H1 (cell line): ENCODE measurements at regions not wholly inside any gene's neighbourhood (a gene's known extent, or its start where the extent isn't known, plus 50 kb on each side); places are given as distances from the start of the nearest gene placed in this dataset.

Source experiments
- CTCF ChIA-PET: fragments of 300-600 bp; sonication (Branson Sonifier 250); formaldehyde crosslinking; loops from one replicate; lab custom pipeline; 2021; ENCODE audit not compliant: partially characterized antibody; lab: Charles Lee
- POLR2A ChIA-PET: fragments of 300-600 bp; sonication (Branson Sonifier 250); formaldehyde crosslinking; loops from one replicate; lab custom pipeline; 2021; ENCODE audit warnings: inconsistent platforms; ENCODE audit not compliant: partially characterized antibody; lab: Charles Lee
- DNase-seq, 2 experiments: peaks; one replicate each; pipeline versions ENCODE4 v3.0.0 to v3.0.0-alpha.2; 2010 to 2022; ENCODE audit warnings: low spot score in 2 of 2, low read depth in 1 of 2, mixed read lengths in 1 of 2
- FAIRE-seq: peaks from 2 replicates; lab custom pipeline; 2011; peaks lifted over from hg19 to GRCh38; lab: Jason Lieb, UNC
- H2AFZ ChIP-seq: 2 replicates; pipeline ENCODE4 v1.8.1; 2012; ENCODE audit warnings: low read length, inconsistent platforms
- H2AK5ac ChIP-seq: 2 replicates; pipeline ENCODE4 v1.6.1; 2013; ENCODE audit warnings: low read depth, low read length
- H2BK120ac ChIP-seq: replicated peaks from 2 replicates; pipeline ENCODE3; 2013; ENCODE audit warnings: low read depth, low read length, inconsistent platforms
- H2BK12ac ChIP-seq: 2 replicates; pipeline ENCODE4 v1.6.1; 2013; ENCODE audit warnings: low read depth, low read length
- H2BK15ac ChIP-seq: 2 replicates; pipeline ENCODE4 v1.6.1; 2013; ENCODE audit warnings: low read length
- H2BK20ac ChIP-seq: 2 replicates; pipeline ENCODE4 v1.6.1; 2013; ENCODE audit warnings: low read length
- H2BK5ac ChIP-seq: 2 replicates; pipeline ENCODE4 v1.6.1; 2013; ENCODE audit warnings: low read depth, low read length
- H3K14ac ChIP-seq: 2 replicates; pipeline ENCODE4 v1.6.1; 2013; ENCODE audit warnings: inconsistent platforms; ENCODE audit not compliant: insufficient read length
- H3K18ac ChIP-seq: 2 replicates; pipeline ENCODE4 v1.6.1; 2013; ENCODE audit warnings: low read length; ENCODE audit errors: extremely low read depth
- H3K23ac ChIP-seq: 2 replicates; pipeline ENCODE4 v1.6.1; 2013; ENCODE audit warnings: inconsistent platforms; ENCODE audit not compliant: insufficient read length
- H3K23me2 ChIP-seq: 2 replicates; pipeline ENCODE4 v1.6.1; 2013; ENCODE audit warnings: low read depth, low read length
- H3K27ac ChIP-seq: 2 replicates; pipeline ENCODE4 v1.6.1; 2011; ENCODE audit warnings: low read depth, low read length, inconsistent platforms
- H3K27me3 ChIP-seq, 4 experiments: replicated peaks in 1 of 4; 1 replicate in 1 of 4; 2 replicates in 3 of 4; pipeline versions ENCODE4 v1.6.1 to v1.8.1; 2011 to 2013; ENCODE audit warnings: low read length in 3 of 4, mild to moderate bottlenecking in 3 of 4, inconsistent platforms in 2 of 4, mixed read lengths in 2 of 4, moderate library complexity in 1 of 4; ENCODE audit not compliant: control insufficient read depth in 3 of 4, insufficient read depth in 3 of 4; ENCODE audit errors: extremely low read depth in 1 of 4
- H3K36me3 ChIP-seq, 4 experiments: 2 replicates each; pipeline versions ENCODE4 v1.6.1 to v1.8.1; 2011 to 2013; ENCODE audit warnings: mild to moderate bottlenecking in 4 of 4, low read length in 3 of 4, moderate library complexity in 2 of 4, control low read depth in 1 of 4, inconsistent platforms in 1 of 4; ENCODE audit not compliant: insufficient read depth in 4 of 4, control insufficient read depth in 2 of 4
- H3K4ac ChIP-seq: replicated peaks from 2 replicates; pipeline ENCODE3; 2013; ENCODE audit warnings: low read length, low read depth, mixed read lengths, inconsistent platforms; ENCODE audit not compliant: insufficient read length
- H3K4me1 ChIP-seq, 4 experiments: replicated peaks in 1 of 4; 1 replicate in 1 of 4; 2 replicates in 3 of 4; pipeline versions ENCODE4 v1.6.1 to v1.8.1; 2011 to 2013; ENCODE audit warnings: low read length in 3 of 4, inconsistent platforms in 2 of 4, mixed read lengths in 1 of 4; ENCODE audit not compliant: insufficient read depth in 4 of 4, control insufficient read depth in 3 of 4
- H3K4me2 ChIP-seq, 2 experiments: 2 replicates each; pipeline versions ENCODE4 v1.6.1 to v1.8.1; 2011 to 2013; ENCODE audit warnings: low read depth in 2 of 2, low read length in 2 of 2, control low read depth in 1 of 2, inconsistent platforms in 1 of 2, mild to moderate bottlenecking in 1 of 2; ENCODE audit not compliant: insufficient read depth in 1 of 2
- H3K4me3 ChIP-seq, 4 experiments: fragments of 200-600, 300-600 bp in 1 of 4; sonication (generic), shearing (Covaris generic), sonication (Bioruptor Twin) in 1 of 4; 2 replicates each; pipeline versions ENCODE4 v1.5.1 to v1.8.1; 2011 to 2016; ENCODE audit warnings: low read length in 4 of 4, low read depth in 3 of 4, control low read depth in 2 of 4, inconsistent platforms in 2 of 4, mild to moderate bottlenecking in 2 of 4, mixed read lengths in 1 of 4, moderate library complexity in 1 of 4; ENCODE audit not compliant: insufficient read depth in 2 of 4; ENCODE audit errors: extremely low read depth in 1 of 4
- H3K56ac ChIP-seq: replicated peaks from 2 replicates; pipeline ENCODE3; 2013; ENCODE audit warnings: low read depth, mild to moderate bottlenecking, mixed read lengths, low read length, inconsistent platforms; ENCODE audit not compliant: insufficient read length
- H3K79me1 ChIP-seq: 2 replicates; pipeline ENCODE4 v1.6.1; 2013; ENCODE audit warnings: low read depth, low read length, control low read depth
- H3K79me2 ChIP-seq, 2 experiments: 2 replicates each; pipeline versions ENCODE4 v1.6.1 to v1.8.1; 2012 to 2013; ENCODE audit warnings: low read length in 2 of 2, mild to moderate bottlenecking in 2 of 2, inconsistent platforms in 1 of 2; ENCODE audit not compliant: insufficient read depth in 2 of 2, control insufficient read depth in 1 of 2
- H3K9ac ChIP-seq, 4 experiments: replicated peaks in 1 of 4; 1 replicate in 1 of 4; 2 replicates in 3 of 4; pipeline versions ENCODE4 v1.6.1 to v1.8.1; 2011 to 2013; ENCODE audit warnings: low read depth in 3 of 4, low read length in 3 of 4, control low read depth in 2 of 4, mild to moderate bottlenecking in 2 of 4, moderate library complexity in 2 of 4, inconsistent platforms in 1 of 4; ENCODE audit errors: extremely low read depth in 1 of 4
- H3K9me3 ChIP-seq, 2 experiments: 2 replicates each; pipeline versions ENCODE4 v1.6.1 to v1.8.1; 2012 to 2013; ENCODE audit warnings: mild to moderate bottlenecking in 2 of 2, moderate library complexity in 2 of 2, control low read depth in 1 of 2, inconsistent platforms in 1 of 2, low read depth in 1 of 2, low read length in 1 of 2, mixed read lengths in 1 of 2; ENCODE audit not compliant: insufficient read depth in 2 of 2
- H4K20me1 ChIP-seq, 2 experiments: replicated peaks in 1 of 2; 2 replicates each; pipeline versions ENCODE3 to v1.8.1; 2011 to 2013; ENCODE audit warnings: inconsistent platforms in 2 of 2, low read length in 2 of 2, mild to moderate bottlenecking in 1 of 2; ENCODE audit not compliant: insufficient read depth in 2 of 2, control insufficient read depth in 1 of 2
- H4K5ac ChIP-seq: 2 replicates; pipeline ENCODE4 v1.6.1; 2013; ENCODE audit warnings: low read length, low read depth, mixed read lengths, inconsistent platforms; ENCODE audit not compliant: insufficient read length
- H4K8ac ChIP-seq: 2 replicates; pipeline ENCODE4 v1.8.0; 2013; ENCODE audit warnings: mild to moderate bottlenecking, moderate library complexity, low read length, inconsistent platforms; ENCODE audit not compliant: insufficient read depth; ENCODE audit errors: extremely low read depth
- H4K91ac ChIP-seq: replicated peaks from 2 replicates; pipeline ENCODE3; 2013; ENCODE audit warnings: low read length, mixed read lengths, inconsistent platforms; ENCODE audit not compliant: insufficient read length
- ASH2L ChIP-seq: fragments of 200-600, 300-600 bp; sonication (generic); IDR thresholded peaks from one replicate; pipeline ENCODE4 v1.7.1; 2017; ENCODE audit warnings: low read length
- ATF3 ChIP-seq: IDR thresholded peaks from 2 replicates; pipeline ENCODE4 v1.6.1; 2011; ENCODE audit warnings: low read depth, mild to moderate bottlenecking, low read length; ENCODE audit not compliant: insufficient read depth
- BCL11A ChIP-seq, 2 experiments: IDR thresholded peaks; one replicate each; pipeline ENCODE4 v1.6.1; 2011; ENCODE audit warnings: low read depth in 2 of 2, low read length in 2 of 2, mild to moderate bottlenecking in 2 of 2
- BRCA1 ChIP-seq: IDR thresholded peaks from 2 replicates; pipeline ENCODE4 v1.6.1; 2012; ENCODE audit warnings: low read depth, low read length, improper control_type of control experiment
- HDAC6 ChIP-seq: IDR thresholded peaks from one replicate; pipeline ENCODE4 v1.7.1; 2012; ENCODE audit warnings: low read depth, mild to moderate bottlenecking, inconsistent platforms, low read length, moderate library complexity
- MAX ChIP-seq: IDR thresholded peaks from 2 replicates; pipeline ENCODE4 v1.6.1; 2012; ENCODE audit warnings: inconsistent platforms
- POLR2A ChIP-seq, 2 experiments: IDR thresholded peaks; 1 replicate in 1 of 2; 2 replicates in 1 of 2; pipeline ENCODE4 v1.6.1; 2011; ENCODE audit warnings: low read depth in 2 of 2, low read length in 2 of 2, mild to moderate bottlenecking in 2 of 2; ENCODE audit errors: control extremely low read depth in 1 of 2
- POLR2AphosphoS5 ChIP-seq: IDR thresholded peaks from 2 replicates; pipeline ENCODE4 v1.6.1; 2011; ENCODE audit warnings: low read depth, low read length
- RAD21 ChIP-seq, 2 experiments: IDR thresholded peaks in 1 of 2; conservative IDR thresholded peaks in 1 of 2; 2 replicates each; pipeline ENCODE4 v1.6.1; 2011; ENCODE audit warnings: low read depth in 2 of 2, low read length in 2 of 2, improper control_type of control experiment in 1 of 2, inconsistent platforms in 1 of 2, mild to moderate bottlenecking in 1 of 2, moderate library complexity in 1 of 2
- SUZ12 ChIP-seq: fragments of 200-600 bp; sonication (generic); IDR thresholded peaks from 2 replicates; pipeline ENCODE4 v1.6.1; 2012; ENCODE audit warnings: mild to moderate bottlenecking, inconsistent platforms, low read length, moderate library complexity, mixed read lengths
- TEAD4 ChIP-seq: IDR thresholded peaks from 2 replicates; pipeline ENCODE4 v1.6.1; 2012; ENCODE audit warnings: low read depth, low read length, inconsistent platforms, mixed read lengths
- ZNF274 ChIP-seq: IDR thresholded peaks from 2 replicates; pipeline ENCODE4 v1.7.0; 2012; ENCODE audit warnings: low read length, borderline replicate concordance; ENCODE audit errors: extremely low read depth
- WGBS, 2 experiments: shearing (Covaris generic) in 1 of 2; methylation state at CpG; one replicate each; pipeline versions ENCODE4 v1.1.6 to v1.1.7; 2013 to 2015; ENCODE audit warnings: low lambda C conversion rate in 2 of 2, mixed read lengths in 2 of 2, inconsistent platforms in 1 of 2, low coverage in 1 of 2, missing lambda C conversion rate in 1 of 2; ENCODE audit not compliant: insufficient replicate concordance in 2 of 2, insufficient coverage in 1 of 2, insufficient read length in 1 of 2; ENCODE audit errors: extremely low coverage in 1 of 2, missing lambda C conversion rate in 1 of 2; 5-methylcytosine and 5-hydroxymethylcytosine counted together
- TF ChIP-seq, protein P1 (sequence below): IDR thresholded peaks from 2 replicates; pipeline ENCODE4 v1.6.1; 2012; ENCODE audit warnings: low read length, inconsistent platforms

DNA sequence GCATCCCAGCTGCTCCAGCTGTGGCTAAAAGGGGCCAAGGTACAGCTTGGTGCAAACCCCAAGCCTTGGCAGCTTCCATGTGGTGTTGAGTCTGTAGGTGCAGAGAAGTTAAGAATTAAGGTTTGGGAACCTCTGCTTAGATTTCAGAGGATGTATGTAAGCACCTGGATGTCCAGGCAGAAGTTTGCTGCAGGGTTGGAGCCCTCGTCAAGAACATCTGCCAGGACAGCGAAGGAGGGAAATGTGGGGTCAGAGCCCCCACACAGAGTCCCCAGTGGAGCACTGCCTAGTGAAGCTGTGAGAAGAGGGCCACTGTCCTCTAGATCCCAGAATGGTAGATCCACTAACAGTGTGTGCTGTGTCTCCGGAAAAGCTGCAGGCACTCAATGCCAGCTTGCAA lies 236.2 kb upstream of the ADRA1B start:
- no peak for FAIRE-seq
- WGBS, 2 experiments, result 93% methylated on average over 3 of the region's 3 CpGs; no CpG with 5 or more reads in 1 of the 2 experiments
- Histone ChIP-seq H3K27me3 (no peaks in the 10 kb centered on the region), H2BK5ac (no peak overlapping the region), H4K8ac (no peak overlapping the region), H3K36me3 (no peaks in the 10 kb centered on the region), H3K23me2 (no peaks in the 10 kb centered on the region), H3K14ac (no peak overlapping the region), H2BK20ac (no peak overlapping the region), H3K9me3 (peaks cover 13 to 28% of the 10 kb centered on the region in 2 experiments), H3K9ac (no peak overlapping the region), H4K5ac (no peak overlapping the region), H2BK120ac (no peak overlapping the region), H3K4me2 (no peak overlapping the region), H3K4ac (no peak overlapping the region), H4K91ac (no peak overlapping the region), H3K79me1 (no peaks in the 10 kb centered on the region), H3K56ac (no peak overlapping the region), H2AK5ac (no peak overlapping the region), H3K79me2 (no peaks in the 10 kb centered on the region), H3K23ac (no peak overlapping the region), H3K18ac (no peak overlapping the region), H2BK12ac (no peak overlapping the region), H4K20me1 (no peaks in the 10 kb centered on the region), H3K4me1 (no peaks in the 10 kb centered on the region), H3K4me3 (no peak overlapping the region), H2BK15ac (no peak overlapping the region), H2AFZ (no peak overlapping the region), H3K27ac (no peak overlapping the region)
- POLR2A ChIA-PET, result no interaction called here
- CTCF ChIA-PET, result interaction anchor here (0.6 kb wide), 1 partner anchor 659 kb away, joined by 3 read pairs; no protein-coding TSS in a partner anchor
- TF ChIP-seq HDAC6, result no peak
- TF ChIP-seq ATF3, result no peak
- TF ChIP-seq BCL11A (IDR thresholded peaks at IDR 0.05; ENCODE audit: low read depth in 2 of 2, low read length in 2 of 2), result no peak
- TF ChIP-seq POLR2A (IDR thresholded peaks at IDR 0.05; ENCODE audit: control extremely low read depth in 1 of 2, low read depth in 2 of 2, low read length in 2 of 2), result no peak
- no peak for TF ChIP-seq SUZ12
- TF ChIP-seq, protein P1, sequence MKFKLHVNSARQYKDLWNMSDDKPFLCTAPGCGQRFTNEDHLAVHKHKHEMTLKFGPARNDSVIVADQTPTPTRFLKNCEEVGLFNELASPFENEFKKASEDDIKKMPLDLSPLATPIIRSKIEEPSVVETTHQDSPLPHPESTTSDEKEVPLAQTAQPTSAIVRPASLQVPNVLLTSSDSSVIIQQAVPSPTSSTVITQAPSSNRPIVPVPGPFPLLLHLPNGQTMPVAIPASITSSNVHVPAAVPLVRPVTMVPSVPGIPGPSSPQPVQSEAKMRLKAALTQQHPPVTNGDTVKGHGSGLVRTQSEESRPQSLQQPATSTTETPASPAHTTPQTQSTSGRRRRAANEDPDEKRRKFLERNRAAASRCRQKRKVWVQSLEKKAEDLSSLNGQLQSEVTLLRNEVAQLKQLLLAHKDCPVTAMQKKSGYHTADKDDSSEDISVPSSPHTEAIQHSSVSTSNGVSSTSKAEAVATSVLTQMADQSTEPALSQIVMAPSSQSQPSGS, result no peak
- TF ChIP-seq ASH2L, result no peak
- TF ChIP-seq MAX, result no peak
- TF ChIP-seq RAD21 (IDR thresholded peaks at IDR 0.05 in 1 of 2, conservative IDR thresholded peaks at IDR 0.05 in 1 of 2; ENCODE audit: low read depth in 2 of 2, low read length in 2 of 2), result no peak
- TF ChIP-seq ZNF274, result no peak
- TF ChIP-seq POLR2AphosphoS5, result no peak
- TF ChIP-seq TEAD4, result no peak
- no peak for TF ChIP-seq BRCA1
- DNase-seq, result no peak
